DMS 273 (cell line): ENCODE measurements at regions not wholly inside any gene's neighbourhood (a gene's known extent, or its start where the extent isn't known, plus 50 kb on each side); places are given as distances from the start of the nearest gene placed in this dataset.

Experiments used
- DNase-seq: peaks from one replicate; lab custom pipeline; 2025; ENCODE audit not compliant: unreplicated experiment; lab: John Stamatoyannopoulos, UW

- peak; percentile 90 for DNase-seq
Measured at GRCh38 chr5:138666226-138666742, 86.9 kb upstream of the CTNNA1 start.

GRCh38 chr5:138665261-138665660, 88.0 kb upstream of the CTNNA1 start:
- no peak for DNase-seq

- peak; percentile 88 for DNase-seq
Measured at GRCh38 chr5:138664276-138664943, 88.8 kb upstream of the CTNNA1 start.

- no peak for DNase-seq
Measured at GRCh38 chr5:138663561-138663960, 88.4 kb upstream of the HSPA9 start.

- DNase-seq, result no peak
Measured at GRCh38 chr5:138663009-138663408, 87.8 kb upstream of the HSPA9 start.

GRCh38 chr5:138662599-138662998, 87.4 kb upstream of the HSPA9 start:
- DNase-seq, result no peak

- DNase-seq, result peak; percentile 49
Measured at GRCh38 chr5:138661991-138662434, 86.8 kb upstream of the HSPA9 start.

- no peak for DNase-seq
Measured at GRCh38 chr5:138661291-138661960, 86.2 kb upstream of the HSPA9 start.

- no peak for DNase-seq
Measured at GRCh38 chr5:138660051-138660572, 84.9 kb upstream of the HSPA9 start.

GRCh38 chr5:138659561-138659960, 84.4 kb upstream of the HSPA9 start:
- no peak for DNase-seq

GRCh38 chr5:138659121-138659520, 83.9 kb upstream of the HSPA9 start:
- DNase-seq, result no peak

GRCh38 chr5:138658676-138659075, 83.5 kb upstream of the HSPA9 start:
- no peak for DNase-seq

- DNase-seq, result no peak
Measured at GRCh38 chr5:138657360-138657759, 82.2 kb upstream of the HSPA9 start.

- no peak for DNase-seq
Measured at GRCh38 chr5:138656916-138657315, 81.7 kb upstream of the HSPA9 start.

GRCh38 chr5:138655530-138656190, 80.5 kb upstream of the HSPA9 start:
- no peak for DNase-seq

- DNase-seq, result no peak
Measured at GRCh38 chr5:138654281-138654867, 79.2 kb upstream of the HSPA9 start.

- peak; percentile 56 for DNase-seq
Measured at GRCh38 chr5:138653502-138653901, 78.3 kb upstream of the HSPA9 start.

GRCh38 chr5:138651767-138652117, 76.5 kb upstream of the HSPA9 start:
- DNase-seq, result no peak

GRCh38 chr5:138651058-138651766, 76.0 kb upstream of the HSPA9 start:
- DNase-seq, result no peak

- DNase-seq, result no peak
Measured at GRCh38 chr5:138650196-138650595, 75.0 kb upstream of the HSPA9 start.

GRCh38 chr5:138649775-138650174, 74.6 kb upstream of the HSPA9 start:
- DNase-seq, result peak; percentile 62
